Choroid plexus epithelial cell (primary cell): ENCODE measurements at regions not wholly inside any gene's neighbourhood (a gene's known extent, or its start where the extent isn't known, plus 50 kb on each side); places are given as distances from the start of the nearest gene placed in this dataset.
A peak's percentile ranks its signal among the peaks of the same experiment; 100 is the strongest.

ENCODE experiments used
- DNase-seq: peaks from one replicate; pipeline ENCODE4 v3.0.0-alpha.2; 2010; ENCODE audit warnings: low read depth
- H3K4me3 ChIP-seq: 2 replicates; pipeline ENCODE4 v1.5.1; 2011; ENCODE audit warnings: low read depth, mild to moderate bottlenecking, control low read depth, low read length, moderate library complexity
- CTCF ChIP-seq: conservative IDR thresholded peaks from 2 replicates; pipeline ENCODE4 v1.5.1; 2011; ENCODE audit warnings: low read depth, mild to moderate bottlenecking, control low read depth, inconsistent platforms, low read length, moderate library complexity

GRCh38 chr5:73322437-73323076 is 126.0 kb downstream of the FOXD1 start:
- H3K4me3 ChIP-seq: no peak overlapping the region
- no peak for DNase-seq
- no peak for TF ChIP-seq CTCF

GRCh38 chr5:73321757-73322436 is 126.7 kb downstream of the FOXD1 start:
- TF ChIP-seq CTCF: no peak
- peak; percentile 92 for DNase-seq
- H3K4me3 ChIP-seq: no peak overlapping the region

- no peak overlapping the region for H3K4me3 ChIP-seq
- DNase-seq: no peak
- no peak for TF ChIP-seq CTCF
These were observed 129.5 kb downstream of the FOXD1 start for GRCh38 chr5:73319036-73319435.

GRCh38 chr5:73318308-73318719 is 130.3 kb downstream of the FOXD1 start:
- DNase-seq: peak; percentile 73
- TF ChIP-seq CTCF: no peak
- H3K4me3 ChIP-seq: no peak overlapping the region

GRCh38 chr5:73317523-73317922 is 131.1 kb downstream of the FOXD1 start:
- TF ChIP-seq CTCF: no peak
- DNase-seq: no peak
- H3K4me3 ChIP-seq: no peak overlapping the region

GRCh38 chr5:73314395-73315257 is 134.0 kb downstream of the FOXD1 start:
- TF ChIP-seq CTCF: no peak

More at GRCh38 chr5:73314395-73315257, 134.0 kb downstream of the FOXD1 start:
- H3K4me3 ChIP-seq: no peak overlapping the region
- DNase-seq: peak; percentile 76
